HG03378 (cell line): ENCODE measurements at regions not wholly inside any gene's neighbourhood (a gene's known extent, or its start where the extent isn't known, plus 50 kb on each side); places are given as distances from the start of the nearest gene placed in this dataset.

Experiments used
- ATAC-seq: cut with Tn5 transposase; IDR thresholded peaks from one replicate; pipeline ENCODE4 v1.9.1; 2021; ENCODE audit warnings: mild to moderate bottlenecking, moderate library complexity; ENCODE audit not compliant: unreplicated experiment

DNA sequence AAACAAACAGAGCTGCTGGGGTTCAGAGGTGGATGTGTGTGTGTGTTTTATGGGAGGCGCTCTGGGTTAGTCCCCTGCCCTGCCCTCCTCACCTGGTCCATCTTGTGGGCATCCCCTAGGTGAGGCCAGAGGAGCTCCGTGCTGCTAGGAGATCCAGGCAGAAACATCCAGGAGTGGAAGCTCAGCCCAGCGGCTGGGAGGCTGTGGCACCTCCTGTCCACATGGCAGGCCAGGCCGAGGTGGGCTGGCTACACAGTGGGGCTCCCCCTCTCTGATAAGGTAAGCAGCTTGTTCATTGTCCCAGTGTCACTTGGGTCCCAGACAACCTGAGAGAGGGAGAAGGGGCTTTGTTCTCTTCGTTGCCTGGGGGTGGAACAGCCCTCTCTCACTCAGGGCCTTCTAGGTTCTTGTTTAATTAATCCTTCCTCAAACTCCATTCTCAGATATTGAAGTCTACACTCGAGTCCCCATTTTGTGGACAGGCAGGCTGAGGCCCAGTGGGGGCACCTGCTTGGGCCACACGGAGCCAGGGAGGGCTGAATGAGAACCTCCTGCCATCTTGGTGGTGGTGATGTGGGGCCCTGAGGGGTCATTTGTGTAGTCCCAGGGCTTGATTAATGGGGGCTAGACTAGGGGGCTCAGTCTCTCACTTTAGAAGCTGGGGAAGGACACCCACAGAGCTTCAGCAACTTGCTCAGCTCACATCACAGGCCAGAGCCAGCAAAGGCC, 216.8 kb upstream of the GPR26 start:
- no peak for ATAC-seq

DNA sequence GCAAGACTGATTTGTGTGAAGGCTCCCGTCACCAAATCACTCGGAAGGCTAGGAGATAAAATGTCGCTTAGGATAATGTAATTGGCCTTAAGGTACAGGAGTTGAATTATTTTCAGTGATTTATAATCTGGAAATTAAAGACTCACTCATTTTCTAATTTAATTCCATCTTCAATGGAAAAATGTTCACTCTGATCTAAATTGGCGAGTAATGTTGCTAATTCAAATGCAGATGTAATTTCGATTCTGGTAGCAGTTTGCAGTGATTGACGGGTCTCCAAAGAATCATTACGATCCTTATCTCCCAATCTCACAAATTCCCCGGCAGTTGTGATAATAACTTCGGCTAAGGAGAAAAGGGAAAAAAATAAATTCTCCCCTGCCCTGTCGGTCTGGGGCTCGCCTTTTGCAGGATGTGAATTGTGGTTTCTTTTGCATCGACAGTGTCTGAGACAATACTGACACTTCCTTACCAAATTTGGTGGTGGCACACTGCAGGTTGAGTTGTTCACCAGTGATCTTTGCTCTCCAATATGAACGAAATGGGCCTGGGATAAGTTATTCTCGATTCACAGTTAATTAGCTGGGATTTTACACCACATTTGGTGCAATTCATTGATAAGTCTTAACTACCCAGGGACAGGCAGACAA, 215.1 kb upstream of the GPR26 start:
- no peak for ATAC-seq

DNA sequence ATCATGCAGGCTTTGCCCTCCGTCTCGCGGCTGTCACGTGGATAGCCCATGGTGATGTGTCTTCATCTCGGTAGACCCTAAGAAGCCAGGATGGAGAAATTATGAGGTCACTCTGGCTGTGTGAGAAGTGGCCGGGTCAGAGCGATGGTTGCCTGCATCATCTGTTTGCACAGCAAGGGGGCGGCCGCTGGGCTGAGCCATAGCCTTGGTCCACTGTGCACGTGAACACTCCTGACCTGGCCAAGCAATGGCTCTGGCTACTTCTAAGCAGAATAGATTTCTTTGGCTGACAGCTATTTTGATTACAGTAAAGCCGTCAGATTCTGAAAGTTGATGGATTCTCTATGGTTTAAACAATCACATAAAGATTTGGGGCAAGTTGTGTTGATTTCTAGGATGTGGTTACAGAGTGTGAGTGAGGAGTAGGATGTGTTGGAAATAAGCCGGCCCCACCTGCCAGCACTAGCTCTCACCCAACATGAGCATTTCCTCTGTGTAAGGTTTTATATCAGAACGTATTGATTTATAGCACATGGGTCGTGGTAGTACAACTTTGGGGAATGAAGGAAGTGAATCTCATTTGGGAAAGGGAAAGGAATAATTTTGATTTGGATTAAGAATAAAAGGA, 214.4 kb upstream of the GPR26 start:
- ATAC-seq = no peak

DNA sequence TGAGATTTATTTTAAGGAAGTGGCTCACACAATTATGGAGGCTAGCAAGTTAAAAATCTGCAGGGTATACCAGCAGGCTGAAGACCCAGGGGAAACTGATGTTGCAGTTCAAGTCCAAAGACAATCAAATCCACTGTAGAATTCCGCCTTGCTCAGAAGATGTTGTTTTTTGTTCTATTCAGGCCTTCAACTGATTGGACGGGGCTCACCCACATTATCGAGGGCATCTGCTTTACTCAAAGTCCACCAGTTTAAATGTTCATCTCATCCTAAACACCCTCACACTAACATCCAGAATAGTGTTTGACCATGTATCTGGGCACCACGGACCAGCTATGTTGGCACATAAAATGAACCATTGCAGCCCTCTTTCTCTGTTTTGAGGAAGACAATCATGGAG, 211.2 kb upstream of the GPR26 start:
- ATAC-seq = no peak

DNA sequence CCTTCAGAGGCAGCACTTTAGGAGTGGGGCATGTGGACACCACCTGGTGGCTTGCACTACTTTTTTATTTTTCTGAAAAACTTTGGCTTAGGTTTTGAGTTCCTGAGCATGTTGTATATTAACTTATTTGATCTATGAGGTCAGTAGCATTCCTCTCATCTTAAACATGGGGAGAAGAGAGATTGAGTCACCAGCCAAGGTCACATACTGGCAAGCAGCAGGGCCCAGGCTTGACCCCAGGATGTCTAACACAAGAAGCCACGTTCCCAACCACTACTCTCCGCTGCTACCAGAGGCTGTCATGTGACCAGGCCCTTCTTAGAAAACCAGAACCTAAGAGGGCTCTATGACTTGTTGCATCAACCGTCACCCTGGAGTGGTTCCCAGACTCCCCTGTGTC, 210.3 kb upstream of the GPR26 start:
- ATAC-seq = no peak

DNA sequence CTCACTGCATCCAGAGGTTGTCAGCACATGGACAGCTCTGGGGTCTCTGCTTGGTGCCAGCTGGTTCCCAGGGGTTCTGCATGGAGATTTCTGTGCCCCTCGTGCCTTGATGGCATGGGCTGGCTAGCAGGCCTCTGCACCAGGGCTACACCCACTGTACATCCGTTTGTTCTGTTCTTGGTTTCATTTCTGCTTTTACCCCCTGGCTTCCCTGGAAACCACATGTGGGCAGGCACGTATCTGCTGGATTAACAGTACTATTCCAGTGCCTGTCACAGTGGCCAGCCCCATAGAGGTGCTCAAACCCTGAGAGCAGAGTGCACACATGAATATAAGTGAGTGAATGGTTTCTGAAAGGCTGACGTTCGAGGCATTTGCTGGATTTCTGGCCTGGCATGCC, 207.2 kb upstream of the GPR26 start:
- peak; percentile 59 for ATAC-seq

DNA sequence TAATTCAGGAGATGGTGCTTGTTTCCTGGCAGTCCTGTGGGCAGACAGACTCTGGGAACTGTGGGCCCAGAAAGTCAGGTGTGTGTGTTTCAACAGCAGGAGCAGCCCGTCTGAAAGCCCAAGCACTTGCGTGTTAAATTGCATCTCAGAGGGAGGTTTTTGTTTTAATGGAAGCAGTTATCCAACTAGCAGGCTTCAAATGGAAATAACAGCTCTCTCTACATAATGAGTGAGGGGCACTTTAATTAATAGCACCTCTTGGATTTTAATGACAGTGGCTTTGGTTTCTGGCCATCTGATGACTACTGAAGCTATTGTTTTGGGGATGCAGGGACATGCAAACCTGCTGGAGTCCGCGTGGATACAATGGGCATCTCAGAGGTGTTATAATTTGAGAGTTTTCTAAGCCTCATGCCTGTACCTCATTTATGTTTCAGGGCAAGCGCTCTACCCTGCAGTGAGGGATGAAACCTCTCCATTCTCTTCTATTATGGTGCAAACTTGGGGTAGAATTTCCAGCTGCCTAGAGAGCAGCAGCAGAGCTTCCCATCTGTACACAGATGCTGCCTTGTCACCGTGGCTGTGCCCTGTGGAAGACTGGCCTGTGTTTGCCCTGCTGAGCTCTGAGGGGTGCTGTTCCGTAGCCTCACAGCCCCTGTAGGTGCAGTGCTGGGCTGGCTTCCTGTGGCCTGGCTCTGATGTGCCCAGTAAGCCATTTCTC, 206.6 kb upstream of the GPR26 start:
- no peak for ATAC-seq

DNA sequence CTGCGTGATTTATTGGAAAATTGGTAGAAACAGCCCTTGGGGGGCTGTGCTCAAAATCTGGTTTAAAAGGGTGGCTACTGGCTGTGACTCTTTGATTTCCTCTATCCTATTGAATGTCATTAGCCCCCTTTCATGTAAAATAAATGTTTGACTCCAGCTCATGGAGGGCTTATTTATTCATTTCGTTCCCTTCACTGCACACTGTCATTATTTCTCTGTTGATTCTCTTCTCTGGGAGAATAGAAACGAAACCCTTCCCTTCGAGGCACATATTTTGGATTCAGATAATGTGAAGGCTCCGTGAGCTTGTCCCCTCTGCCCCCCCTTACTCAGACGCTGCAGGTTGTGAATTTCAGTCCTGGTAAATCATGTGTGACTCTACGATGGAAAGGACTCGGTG, 203.9 kb upstream of the GPR26 start:
- no peak for ATAC-seq

DNA sequence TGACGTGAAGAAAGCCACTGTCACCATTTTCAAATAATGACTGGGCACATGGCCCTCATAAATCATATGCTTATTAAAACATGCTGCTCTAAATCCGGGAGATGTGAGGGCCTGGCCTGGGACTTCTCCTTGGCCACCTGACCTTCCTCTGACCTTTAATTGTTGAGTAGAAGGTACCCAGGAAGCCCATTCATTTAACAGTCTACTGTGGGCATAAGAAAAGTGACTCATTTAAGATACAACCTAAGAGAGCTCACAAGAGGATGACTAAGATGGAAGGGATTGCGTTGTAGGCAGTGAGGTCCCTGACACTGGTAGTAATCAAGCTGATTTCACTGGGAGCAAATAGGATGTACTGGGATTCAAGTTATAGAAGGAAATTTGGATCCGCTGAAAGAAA, 203.4 kb upstream of the GPR26 start:
- no peak for ATAC-seq

DNA sequence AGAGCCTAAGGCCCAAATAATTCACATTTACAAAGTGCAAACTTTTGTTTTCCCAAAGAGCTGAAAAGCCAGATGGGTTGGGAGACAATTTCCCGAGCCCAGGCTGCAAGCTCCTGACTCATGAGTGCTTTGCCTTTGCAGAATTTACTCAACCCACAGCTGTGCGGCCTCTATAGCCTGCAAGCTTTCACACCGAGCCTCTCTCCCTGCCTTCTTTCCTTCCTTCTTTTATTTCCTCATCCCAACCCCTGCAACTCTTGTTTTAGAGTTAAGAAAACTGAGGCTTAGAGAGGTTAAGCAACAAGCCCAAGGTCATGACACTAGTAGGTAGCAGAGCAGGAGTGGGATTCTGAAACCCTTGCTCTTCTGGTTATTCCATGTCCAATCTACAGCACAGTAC, 203.0 kb upstream of the GPR26 start:
- no peak for ATAC-seq

DNA sequence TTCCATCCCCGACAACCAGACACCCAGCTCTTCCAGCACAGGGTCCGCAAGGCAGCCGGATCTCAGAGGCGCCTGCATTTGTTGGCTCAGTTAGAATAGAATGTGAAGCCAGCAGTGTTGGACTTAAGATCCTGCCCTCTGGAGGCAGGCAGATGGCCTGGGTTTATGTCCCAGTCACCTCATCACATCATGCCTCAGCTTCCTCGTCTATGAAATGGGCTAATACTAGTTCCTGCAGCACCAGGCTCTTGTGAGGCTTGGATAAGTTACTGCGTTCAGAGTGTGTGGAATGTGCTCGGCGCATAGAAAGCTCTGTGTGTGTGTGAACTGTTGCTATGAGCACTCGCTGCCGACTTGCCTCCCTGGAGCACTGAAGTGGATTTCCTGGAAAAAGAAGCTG, 202.5 kb upstream of the GPR26 start:
- ATAC-seq = no peak

DNA sequence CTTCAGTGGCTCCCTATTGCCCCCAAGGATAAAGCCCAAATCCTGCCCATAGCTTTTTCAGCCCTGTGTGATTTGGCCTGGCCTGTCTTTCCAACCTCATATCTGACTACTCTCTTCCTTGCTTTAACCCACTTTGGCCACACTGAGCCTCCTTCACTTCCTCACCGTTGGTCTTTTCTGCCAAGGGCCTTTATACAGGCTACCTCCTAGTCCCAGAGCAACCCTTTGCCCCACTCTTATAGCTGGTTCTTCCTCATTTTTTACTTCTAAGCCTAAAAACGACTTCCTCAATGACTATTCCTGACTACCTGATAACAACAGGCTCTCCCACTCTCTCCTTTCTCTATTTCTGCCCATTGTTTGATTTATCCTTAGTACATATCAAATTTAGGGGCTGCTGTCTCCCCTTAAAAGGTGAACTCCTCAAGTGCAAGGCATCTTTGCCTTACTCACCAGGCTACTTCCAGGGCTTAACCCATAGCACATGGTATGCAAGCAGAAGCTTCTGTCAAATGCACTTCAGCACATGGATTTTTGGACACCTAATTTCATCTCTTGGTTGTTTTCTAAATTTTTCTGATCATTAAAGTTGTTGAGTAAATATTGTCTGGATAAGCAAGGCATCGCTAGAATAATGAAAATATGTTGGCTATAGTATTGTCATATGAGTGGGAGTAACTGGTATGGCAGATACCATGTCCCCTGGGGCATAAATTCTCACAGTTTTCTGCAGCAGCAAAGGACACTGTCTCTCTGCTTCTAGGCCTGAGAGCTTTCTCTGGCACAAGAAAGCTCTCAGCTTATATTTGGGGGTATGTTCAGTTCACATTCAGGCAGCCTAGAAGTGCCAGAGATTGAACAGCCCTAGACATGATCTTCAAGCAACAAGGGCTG, 201.5 kb upstream of the GPR26 start:
- ATAC-seq = no peak

DNA sequence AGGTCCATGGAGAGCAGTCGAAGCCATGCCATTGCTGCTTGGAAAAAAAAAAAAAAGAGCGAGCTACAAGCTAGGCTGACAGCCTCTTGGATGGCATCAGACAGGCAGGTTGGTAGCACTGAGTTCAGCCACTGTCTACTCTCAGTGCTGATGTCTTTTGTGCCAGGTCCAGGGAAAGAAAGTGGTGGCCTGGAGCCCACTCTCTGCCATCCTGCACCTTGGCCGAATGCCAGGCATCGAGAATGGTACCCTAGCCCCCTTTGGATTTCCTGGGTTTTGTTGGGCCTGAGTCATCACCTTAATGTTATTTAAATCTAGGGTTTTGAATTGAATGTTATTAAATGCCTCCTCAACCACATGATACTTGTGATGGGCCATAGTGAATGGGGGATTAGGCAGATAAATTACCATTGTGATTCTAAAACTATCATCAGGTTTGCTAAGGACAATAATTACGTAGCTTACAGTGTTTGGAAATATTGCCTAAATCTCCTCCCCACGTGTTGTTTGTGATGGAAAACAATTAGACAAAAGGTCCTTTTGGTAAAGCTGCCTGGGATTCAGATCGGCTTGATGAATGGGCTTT, 195.7 kb upstream of the GPR26 start:
- no peak for ATAC-seq

DNA sequence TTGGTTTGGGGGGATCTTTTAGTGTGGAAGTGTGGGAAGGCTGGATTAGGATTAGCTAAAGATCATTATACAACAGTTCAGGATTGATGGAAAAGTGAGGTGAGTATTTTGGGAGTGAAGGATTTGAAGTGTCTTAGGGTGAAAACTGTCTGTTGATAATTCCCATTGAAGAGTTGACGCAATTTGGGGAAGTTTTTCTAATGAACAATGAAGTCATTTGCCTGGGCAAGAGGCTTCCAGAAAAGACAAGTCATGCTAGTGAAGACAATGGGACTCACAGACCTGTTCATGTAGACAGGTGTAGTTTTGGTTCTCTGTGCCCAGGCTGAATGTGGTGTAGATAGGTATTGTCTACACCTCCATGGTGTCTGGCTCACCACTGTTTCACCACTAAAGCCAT, 194.3 kb upstream of the GPR26 start:
- no peak for ATAC-seq

DNA sequence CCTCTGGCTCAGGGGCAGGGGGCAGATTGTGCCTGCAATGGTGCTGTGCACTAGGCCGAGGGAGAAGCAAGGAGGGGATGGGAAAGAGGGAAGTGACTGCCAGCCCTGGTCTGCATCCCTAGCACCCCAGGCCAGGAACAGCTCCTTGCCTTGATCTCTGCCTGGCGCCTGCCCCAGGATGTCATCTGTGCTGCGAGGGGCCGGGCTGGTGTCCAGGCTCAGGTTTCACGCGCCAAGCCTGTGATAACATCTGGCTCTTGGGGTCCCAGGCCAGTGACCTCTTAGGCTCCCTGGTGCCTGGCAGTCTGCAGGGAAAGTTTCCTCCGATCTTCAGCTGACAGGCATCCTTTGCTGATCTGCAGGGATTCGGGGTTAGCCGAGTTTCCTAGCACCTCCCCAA, 193.5 kb upstream of the GPR26 start:
- no peak for ATAC-seq

DNA sequence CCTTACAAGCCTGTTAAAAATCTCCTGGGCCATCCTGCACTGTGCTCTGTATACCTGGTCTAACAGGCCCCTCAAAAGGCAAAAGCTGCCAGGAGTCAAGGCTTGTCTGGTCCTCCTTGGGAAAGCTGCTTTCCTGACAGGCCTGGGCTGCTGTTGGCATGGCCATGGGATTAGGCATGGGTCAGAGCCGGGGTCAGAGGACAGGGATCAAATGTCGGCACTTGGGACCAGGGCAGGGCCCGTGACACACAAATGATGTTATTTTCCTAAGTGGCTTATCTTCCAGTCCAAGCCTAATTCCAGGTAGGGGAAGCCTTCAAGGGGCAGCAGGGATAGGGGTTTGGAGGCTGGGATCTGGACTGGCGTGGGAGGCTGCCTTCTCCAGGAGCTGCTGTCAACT, 191.5 kb upstream of the GPR26 start:
- no peak for ATAC-seq

DNA sequence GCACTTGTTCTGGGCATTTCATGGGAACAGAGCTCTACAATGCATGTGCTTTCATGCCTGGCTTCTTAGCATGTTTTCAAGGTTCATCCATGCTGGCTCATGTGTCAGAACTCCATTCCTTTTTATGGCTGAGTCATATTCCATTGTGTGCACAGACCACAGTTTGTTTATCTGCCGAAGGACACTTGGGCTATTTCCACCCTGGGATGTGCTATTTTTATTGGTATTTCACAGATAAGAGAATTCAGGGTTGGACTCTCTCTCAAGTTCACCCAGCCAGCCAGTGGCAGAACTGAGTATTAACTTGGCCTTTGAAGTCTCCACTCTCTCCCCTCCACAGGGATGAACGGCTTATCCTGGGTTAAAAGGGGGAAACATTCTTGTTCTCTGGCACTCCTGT, 190.7 kb upstream of the GPR26 start:
- no peak for ATAC-seq

DNA sequence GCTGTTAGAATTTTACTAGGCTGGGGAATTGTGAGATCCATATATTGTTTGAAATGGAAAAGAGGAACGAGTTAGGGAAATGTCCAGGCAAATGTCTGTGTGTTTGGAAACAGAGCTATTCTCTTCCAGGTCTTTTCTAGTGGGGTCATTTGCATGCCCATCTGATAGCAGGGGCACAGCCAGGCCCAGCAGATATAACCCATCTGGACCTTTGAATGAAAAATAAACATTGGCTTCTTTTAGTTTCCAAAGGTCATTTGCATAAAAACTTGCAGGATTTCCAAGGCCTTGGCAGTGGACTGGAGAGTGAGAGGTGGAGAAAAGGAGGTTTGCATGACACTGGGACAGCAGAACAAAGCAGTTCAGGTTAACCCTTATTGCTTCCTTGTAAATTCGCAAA, 188.0 kb upstream of the GPR26 start:
- no peak for ATAC-seq

DNA sequence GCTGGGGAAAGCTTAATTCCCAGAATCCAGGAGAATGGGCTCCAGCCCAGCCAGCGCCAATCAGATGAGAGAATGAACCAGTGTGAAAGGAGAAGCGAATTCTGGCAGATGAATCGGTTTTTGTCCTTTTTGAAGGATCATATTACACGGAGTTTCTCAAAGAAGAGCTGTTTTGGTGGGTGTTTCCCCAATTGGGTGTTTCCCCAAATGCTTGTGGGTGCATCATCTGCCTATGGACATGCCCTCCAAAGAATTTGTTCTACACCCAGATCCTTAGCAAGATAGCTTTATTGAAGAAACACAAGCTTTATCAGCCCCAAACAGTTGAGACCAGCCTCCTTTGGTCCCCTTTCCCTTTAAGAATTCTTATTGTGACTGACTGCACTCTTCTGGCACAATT, 186.5 kb upstream of the GPR26 start:
- no peak for ATAC-seq

DNA sequence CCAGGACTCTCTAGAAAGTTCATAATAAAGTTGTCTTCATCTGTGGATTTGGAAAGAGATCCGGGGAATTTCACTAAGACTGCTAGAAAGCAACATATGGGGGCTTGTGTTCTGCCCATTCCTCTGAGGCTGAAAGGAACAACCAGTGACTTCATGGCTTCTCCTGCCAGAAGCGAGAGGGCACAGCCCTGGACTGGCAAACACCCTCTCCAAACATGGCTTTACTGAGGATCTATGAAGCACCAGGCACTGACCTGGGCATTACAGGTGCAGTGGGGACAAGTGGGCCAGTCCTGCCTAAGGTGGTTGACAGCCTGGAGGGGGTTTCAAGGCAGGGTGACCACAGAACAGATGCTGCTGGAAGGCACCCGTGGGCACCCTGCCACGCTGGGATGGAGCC, 185.8 kb upstream of the GPR26 start:
- ATAC-seq = no peak
